CD14-positive monocyte (primary cell): ENCODE measurements at regions not wholly inside any gene's neighbourhood (a gene's known extent, or its start where the extent isn't known, plus 50 kb on each side); places are given as distances from the start of the nearest gene placed in this dataset.

Experiments used
- DNase-seq, 3 donors: peaks; one replicate each; pipeline ENCODE4 v3.0.0-alpha.2; 2011 to 2022
- H2AFZ ChIP-seq: 2 replicates; pipeline ENCODE4 v1.6.0; 2012; ENCODE audit warnings: mild to moderate bottlenecking, low read depth, low read length, inconsistent platforms; ENCODE audit not compliant: insufficient read depth, poor library complexity, severe bottlenecking
- H3K27ac ChIP-seq, 2 donors: 1 replicate in 1 of 2; 2 replicates in 1 of 2; pipeline ENCODE4 v1.5.1; 2012 to 2013; ENCODE audit warnings: low read length in 2 of 2, control low read depth in 1 of 2, inconsistent platforms in 1 of 2, low read depth in 1 of 2, mild to moderate bottlenecking in 1 of 2
- H3K27me3 ChIP-seq, 2 donors: one replicate each; pipeline versions ENCODE4 v1.6.0 to v1.6.1; 2011 to 2013; ENCODE audit warnings: low read length in 2 of 2; ENCODE audit not compliant: control insufficient read depth in 2 of 2, insufficient read depth in 2 of 2
- H3K36me3 ChIP-seq, 2 donors: replicated peaks in 1 of 2; 1 replicate in 1 of 2; 2 replicates in 1 of 2; pipeline versions ENCODE4 v1.5.1 to v1.6.1; 2012 to 2013; ENCODE audit warnings: low read length in 2 of 2, control low read depth in 1 of 2, inconsistent platforms in 1 of 2, mild to moderate bottlenecking in 1 of 2; ENCODE audit not compliant: insufficient read depth in 2 of 2, control insufficient read depth in 1 of 2
- H3K4me1 ChIP-seq, 2 donors: 1 replicate in 1 of 2; 2 replicates in 1 of 2; pipeline versions ENCODE4 v1.5.1 to v1.6.1; 2012 to 2013; ENCODE audit warnings: low read length in 2 of 2, control low read depth in 1 of 2, inconsistent platforms in 1 of 2, mild to moderate bottlenecking in 1 of 2, moderate library complexity in 1 of 2; ENCODE audit not compliant: insufficient read depth in 2 of 2, control insufficient read depth in 1 of 2
- H3K4me2 ChIP-seq: replicated peaks from 2 replicates; pipeline ENCODE3; 2012; ENCODE audit warnings: low read length, moderate library complexity, mild to moderate bottlenecking; ENCODE audit not compliant: poor library complexity, severe bottlenecking; ENCODE audit errors: extremely low read depth
- H3K4me3 ChIP-seq, 3 experiments: fragments of 200-600 bp in 1 of 3; sonication (generic) in 1 of 3; replicated peaks in 1 of 3; 1 replicate in 2 of 3; 2 replicates in 1 of 3; pipeline ENCODE4 v1.5.1; 2011 to 2013; ENCODE audit warnings: low read length in 3 of 3, mild to moderate bottlenecking in 3 of 3, control low read depth in 2 of 3, low read depth in 2 of 3, inconsistent platforms in 1 of 3, moderate library complexity in 1 of 3
- H3K79me2 ChIP-seq: 2 replicates; pipeline ENCODE4 v1.6.0; 2012; ENCODE audit warnings: mild to moderate bottlenecking, control low read depth, inconsistent platforms, low read length, moderate library complexity; ENCODE audit not compliant: insufficient read depth
- H3K9ac ChIP-seq: 2 replicates; pipeline ENCODE4 v1.6.0; 2017; ENCODE audit warnings: low read length, mild to moderate bottlenecking; ENCODE audit not compliant: insufficient read depth, poor library complexity, severe bottlenecking
- H3K9me3 ChIP-seq, 2 donors: replicated peaks in 1 of 2; 1 replicate in 1 of 2; 2 replicates in 1 of 2; pipeline versions ENCODE4 v1.5.1 to v1.6.1; 2012 to 2013; ENCODE audit warnings: low read length in 2 of 2, control low read depth in 1 of 2; ENCODE audit not compliant: control insufficient read depth in 1 of 2, insufficient read depth in 1 of 2
- H4K20me1 ChIP-seq: 2 replicates; pipeline ENCODE4 v1.6.0; 2012; ENCODE audit warnings: mild to moderate bottlenecking, low read length, control low read depth, moderate library complexity; ENCODE audit not compliant: insufficient read depth
- H3K27ac Mint-ChIP-seq, 7 donors: one replicate each; pipeline ENCODE4 v1.8.0; 2020; ENCODE audit warnings: mild to moderate bottlenecking in 7 of 7, mixed read lengths in 7 of 7, moderate library complexity in 6 of 7, inconsistent platforms in 2 of 7
- H3K27me3 Mint-ChIP-seq, 3 donors: one replicate each; pipeline ENCODE4 v1.8.0; 2021 to 2022; ENCODE audit warnings: low read depth in 3 of 3, mild to moderate bottlenecking in 3 of 3, mixed read lengths in 3 of 3, moderate library complexity in 3 of 3, inconsistent platforms in 1 of 3
- H3K36me3 Mint-ChIP-seq, 2 donors: one replicate each; pipeline ENCODE4 v1.8.0; 2020; ENCODE audit warnings: mixed read lengths in 2 of 2, inconsistent platforms in 1 of 2, mild to moderate bottlenecking in 1 of 2
- H3K4me1 Mint-ChIP-seq: one replicate; pipeline ENCODE4 v1.8.0; 2020; ENCODE audit warnings: mild to moderate bottlenecking, mixed read lengths
- H3K4me3 Mint-ChIP-seq, 2 donors: one replicate each; pipeline ENCODE4 v1.8.0; 2020; ENCODE audit warnings: mild to moderate bottlenecking in 2 of 2, mixed read lengths in 2 of 2, moderate library complexity in 1 of 2
- H3K9me3 Mint-ChIP-seq, 7 donors: one replicate each; pipeline ENCODE4 v1.8.0; 2020 to 2022; ENCODE audit warnings: mixed read lengths in 7 of 7, mild to moderate bottlenecking in 6 of 7, moderate library complexity in 6 of 7, inconsistent platforms in 2 of 7
- WGBS: methylation state at CpG from one replicate; pipeline ENCODE4 v1.1.5; 2013; ENCODE audit warnings: missing lambda C conversion rate; ENCODE audit not compliant: insufficient coverage; 5-methylcytosine and 5-hydroxymethylcytosine counted together
- intact Hi-C, 2 donors: fragments of 100-400 bp; cut with micrococcal nuclease; formaldehyde crosslinking; loops; one replicate each; pipeline versions ENCODE4 v1.15.0 to v1.15.1; 2023
- TF ChIP-seq, protein P1 (sequence below): fragments of 200-600 bp; IDR thresholded peaks from one replicate; pipeline ENCODE4 v1.8.0; 2022; ENCODE audit warnings: antibody characterized with exemption, mild to moderate bottlenecking

DNA sequence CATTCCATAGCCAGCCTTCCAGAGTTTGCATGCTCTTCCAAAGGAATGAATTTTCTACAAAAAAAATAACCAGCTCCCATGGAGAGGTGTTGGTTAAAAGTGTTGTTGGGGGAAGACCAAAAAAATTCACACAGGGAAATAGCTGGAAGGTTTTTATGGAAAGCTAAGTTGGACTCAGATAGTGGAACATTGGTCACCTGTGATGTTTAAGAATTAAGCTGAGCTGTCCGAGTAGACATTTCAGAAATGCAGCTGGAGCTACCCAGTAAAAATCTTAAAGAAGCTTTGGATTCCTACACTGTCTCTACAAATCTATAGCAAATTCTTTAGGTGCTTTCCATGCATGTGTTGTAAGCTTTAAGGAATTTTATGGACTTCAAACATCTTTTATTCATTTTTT, 155.5 kb downstream of the THBS2 start:
- intact Hi-C loops: no loop called here
- Mint-ChIP-seq H3K4me3 (no peak overlapping the region), H3K9me3 (peaks cover 7 to 14% (median 9%) of the 10 kb centered on the region in 7 donors), H3K27me3 (peaks cover 0 to 5% (median 1%) of the 10 kb centered on the region in 3 donors), H3K36me3 (no peaks in the 10 kb centered on the region), H3K27ac (no peak overlapping the region), H3K4me1 (no peaks in the 10 kb centered on the region)
- Histone ChIP-seq H3K27ac (no peak overlapping the region), H4K20me1 (no peaks in the 10 kb centered on the region), H3K36me3 (no peaks in the 10 kb centered on the region), H2AFZ (no peak overlapping the region), H3K4me1 (no peaks in the 10 kb centered on the region), H3K9ac (no peak overlapping the region), H3K4me2 (no peak overlapping the region), H3K79me2 (no peaks in the 10 kb centered on the region), H3K27me3 (no peaks in the 10 kb centered on the region), H3K9me3 (peaks cover 6 to 13% of the 10 kb centered on the region in 2 donors), H3K4me3 (no peak overlapping the region)
- DNase-seq: no peak
- TF ChIP-seq, protein P1, sequence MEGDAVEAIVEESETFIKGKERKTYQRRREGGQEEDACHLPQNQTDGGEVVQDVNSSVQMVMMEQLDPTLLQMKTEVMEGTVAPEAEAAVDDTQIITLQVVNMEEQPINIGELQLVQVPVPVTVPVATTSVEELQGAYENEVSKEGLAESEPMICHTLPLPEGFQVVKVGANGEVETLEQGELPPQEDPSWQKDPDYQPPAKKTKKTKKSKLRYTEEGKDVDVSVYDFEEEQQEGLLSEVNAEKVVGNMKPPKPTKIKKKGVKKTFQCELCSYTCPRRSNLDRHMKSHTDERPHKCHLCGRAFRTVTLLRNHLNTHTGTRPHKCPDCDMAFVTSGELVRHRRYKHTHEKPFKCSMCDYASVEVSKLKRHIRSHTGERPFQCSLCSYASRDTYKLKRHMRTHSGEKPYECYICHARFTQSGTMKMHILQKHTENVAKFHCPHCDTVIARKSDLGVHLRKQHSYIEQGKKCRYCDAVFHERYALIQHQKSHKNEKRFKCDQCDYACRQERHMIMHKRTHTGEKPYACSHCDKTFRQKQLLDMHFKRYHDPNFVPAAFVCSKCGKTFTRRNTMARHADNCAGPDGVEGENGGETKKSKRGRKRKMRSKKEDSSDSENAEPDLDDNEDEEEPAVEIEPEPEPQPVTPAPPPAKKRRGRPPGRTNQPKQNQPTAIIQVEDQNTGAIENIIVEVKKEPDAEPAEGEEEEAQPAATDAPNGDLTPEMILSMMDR: no peak
- no CpG with 5 or more reads among the region's 1 CpG for WGBS

DNA sequence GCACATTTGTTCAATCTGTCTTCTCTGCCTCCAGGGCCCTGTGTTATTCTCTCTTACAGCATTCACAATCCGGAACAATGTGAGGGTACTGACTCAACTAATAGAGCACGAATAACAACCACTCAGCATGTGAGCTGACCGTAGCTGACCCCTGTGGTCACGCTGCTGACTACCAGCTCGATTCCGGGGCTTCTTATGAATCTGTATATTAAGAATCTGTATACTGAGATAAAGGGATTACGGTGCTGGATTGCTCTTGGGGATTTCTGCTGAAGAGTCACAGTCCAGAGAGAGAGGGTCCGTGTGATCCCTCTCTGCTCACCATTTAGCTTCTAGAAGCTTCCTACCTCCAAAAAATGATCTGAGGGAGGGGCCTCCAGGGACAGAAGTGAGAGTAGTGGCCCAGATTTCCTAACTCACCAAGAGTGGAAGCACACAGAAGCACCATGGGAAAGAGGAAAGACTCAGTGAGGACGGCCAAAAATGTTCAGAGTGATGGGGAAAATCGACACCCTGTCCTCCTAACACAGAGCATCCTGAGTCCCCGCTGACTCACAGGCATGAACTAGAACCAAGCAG, 156.2 kb downstream of the THBS2 start:
- H3K27me3 Mint-ChIP-seq: peaks cover 0 to 5% (median 1%) of the 10 kb centered on the region in 3 donors
- H3K9me3 ChIP-seq: peaks cover 3 to 11% of the 10 kb centered on the region in 2 donors
- no peaks in the 10 kb centered on the region for H3K27me3 ChIP-seq
- no peak overlapping the region for H2AFZ ChIP-seq
- H3K79me2 ChIP-seq: no peaks in the 10 kb centered on the region
- no peak overlapping the region for H3K27ac ChIP-seq
- H3K36me3 Mint-ChIP-seq: no peaks in the 10 kb centered on the region
- 87% methylated on average over 3 of the region's 11 CpGs for WGBS
- DNase-seq: no peak
- no peak overlapping the region for H3K4me3 ChIP-seq
- H3K4me1 Mint-ChIP-seq: no peaks in the 10 kb centered on the region
- TF ChIP-seq, protein P1: no peak
- intact Hi-C loops: no loop called here
- no peak overlapping the region for H3K9ac ChIP-seq
- no peak overlapping the region for H3K27ac Mint-ChIP-seq
- H3K4me1 ChIP-seq: no peaks in the 10 kb centered on the region
- no peaks in the 10 kb centered on the region for H3K36me3 ChIP-seq
- H4K20me1 ChIP-seq: no peaks in the 10 kb centered on the region
- no peak overlapping the region for H3K4me2 ChIP-seq
- no peak overlapping the region for H3K4me3 Mint-ChIP-seq
- H3K9me3 Mint-ChIP-seq: peaks cover 7 to 16% (median 10%) of the 10 kb centered on the region in 7 donors
